ENCODE measurements at regions not wholly inside any gene's neighbourhood (a gene's known extent, or its start where the extent isn't known, plus 50 kb on each side); places are given as distances from the start of the nearest gene placed in this dataset.

DNA sequence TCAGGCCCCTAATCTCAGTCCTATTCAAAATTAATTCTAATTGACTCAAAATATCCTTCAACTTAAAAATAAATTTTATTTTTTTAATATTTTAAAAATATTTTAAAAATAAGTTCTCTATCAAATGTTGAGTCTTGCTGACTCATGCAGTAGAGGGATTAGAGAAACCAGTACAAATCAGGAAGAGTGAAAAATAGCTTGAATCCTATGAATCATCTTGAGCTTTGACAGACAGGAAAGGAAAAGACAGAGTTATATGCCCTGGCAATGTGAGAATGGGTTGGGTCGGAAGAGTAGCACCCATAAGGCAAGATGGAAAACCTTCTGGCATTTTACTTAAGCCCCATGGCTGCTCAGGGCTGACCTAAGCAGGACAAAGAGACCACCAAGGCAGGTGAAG, 346.6 kb upstream of the RUNX1 start:
- 54 to 55% methylated on average over 1 of the region's 1 CpG for WGBS, 2 donors
- no peak for DNase-seq (ENCODE audit: low spot score in 2 of 2)
- no peak for TF ChIP-seq CTCF (IDR thresholded peaks at IDR 0.05)
- no peak for TF ChIP-seq POLR2A (IDR thresholded peaks at IDR 0.05)
- intact Hi-C loops (cut with DNase I; ENCODE audit: low total_unique reads) = loop anchor here (2.0 to 5.0 kb wide), 2 partner anchors 495 to 647 kb away; no protein-coding TSS in a partner anchor
- no peak overlapping the region for H3K4me3 ChIP-seq (ENCODE audit: low read depth, poor library complexity, severe bottlenecking)

DNA sequence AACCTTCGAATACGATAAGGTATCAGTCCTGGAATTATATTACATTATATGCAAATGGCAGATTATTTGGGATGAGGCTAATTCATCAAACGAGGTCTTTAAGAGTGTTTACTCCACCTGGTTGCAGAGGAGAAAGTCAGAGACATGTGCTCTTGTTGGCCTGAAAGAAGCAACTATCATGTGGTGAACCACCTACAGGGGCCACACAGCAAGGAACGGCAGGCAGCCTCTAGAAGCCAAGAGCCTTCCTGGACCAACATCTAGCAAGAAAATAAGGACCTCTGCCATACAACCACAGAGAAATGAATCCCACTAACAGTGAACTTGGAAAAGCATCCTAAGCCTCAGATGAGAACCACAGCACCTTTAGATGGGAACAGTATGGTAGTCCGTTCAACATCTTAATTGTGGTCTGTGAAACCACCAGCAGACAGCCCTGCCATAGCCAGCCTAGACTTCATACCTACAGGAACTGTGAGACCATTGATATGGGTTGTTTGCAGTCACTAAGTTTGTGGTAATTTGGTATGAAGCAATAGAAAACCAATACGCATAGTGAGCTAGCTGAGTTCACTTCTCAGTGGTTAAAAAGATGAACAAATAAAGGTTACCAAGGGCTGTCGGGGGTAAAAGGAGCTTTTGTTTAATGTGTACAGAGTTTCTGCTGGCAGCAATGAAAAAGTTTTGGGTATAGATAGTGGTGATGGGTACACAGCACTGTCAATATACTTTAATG, 345.7 kb upstream of the RUNX1 start:
- intact Hi-C loops (cut with DNase I; ENCODE audit: low total_unique reads) = loop anchor here (2.0 to 5.0 kb wide), 2 partner anchors 494 to 647 kb away; no protein-coding TSS in a partner anchor
- WGBS, 2 donors = 85 to 88% methylated on average over 7 of the region's 7 CpGs

DNA sequence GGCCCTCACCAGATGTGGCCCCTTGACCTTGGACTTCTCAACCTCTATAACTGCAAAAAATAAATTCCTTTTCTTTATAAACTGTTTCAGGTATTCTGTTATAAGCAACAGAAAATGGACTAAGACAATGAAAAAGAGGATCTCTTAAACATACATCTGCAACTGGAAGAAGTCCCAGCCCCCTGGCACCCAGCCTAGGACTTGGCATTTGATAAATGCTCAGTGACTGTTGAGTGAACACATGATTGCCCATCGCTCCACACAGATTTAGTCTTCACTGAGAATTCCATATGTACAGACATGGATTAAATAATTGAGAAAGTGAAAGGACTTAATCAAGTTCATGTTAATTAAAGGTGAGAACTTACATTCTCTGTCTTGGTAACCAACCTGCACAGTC, 344.9 kb upstream of the RUNX1 start:
- WGBS, 2 donors = 82% methylated on average over 1 of the region's 1 CpG
- intact Hi-C loops (cut with DNase I; ENCODE audit: low total_unique reads) = loop anchor here (2.0 kb wide), 1 partner anchor 493 kb away; no protein-coding TSS in a partner anchor

More for the DNA sequence above, 345.7 kb upstream of the RUNX1 start:
- no peak for DNase-seq (ENCODE audit: low spot score in 2 of 2)
- TF ChIP-seq CTCF (IDR thresholded peaks at IDR 0.05) (no peak), POLR2A (IDR thresholded peaks at IDR 0.05) (no peak)
- no peak overlapping the region for H3K4me3 ChIP-seq (ENCODE audit: low read depth, poor library complexity, severe bottlenecking)

DNA sequence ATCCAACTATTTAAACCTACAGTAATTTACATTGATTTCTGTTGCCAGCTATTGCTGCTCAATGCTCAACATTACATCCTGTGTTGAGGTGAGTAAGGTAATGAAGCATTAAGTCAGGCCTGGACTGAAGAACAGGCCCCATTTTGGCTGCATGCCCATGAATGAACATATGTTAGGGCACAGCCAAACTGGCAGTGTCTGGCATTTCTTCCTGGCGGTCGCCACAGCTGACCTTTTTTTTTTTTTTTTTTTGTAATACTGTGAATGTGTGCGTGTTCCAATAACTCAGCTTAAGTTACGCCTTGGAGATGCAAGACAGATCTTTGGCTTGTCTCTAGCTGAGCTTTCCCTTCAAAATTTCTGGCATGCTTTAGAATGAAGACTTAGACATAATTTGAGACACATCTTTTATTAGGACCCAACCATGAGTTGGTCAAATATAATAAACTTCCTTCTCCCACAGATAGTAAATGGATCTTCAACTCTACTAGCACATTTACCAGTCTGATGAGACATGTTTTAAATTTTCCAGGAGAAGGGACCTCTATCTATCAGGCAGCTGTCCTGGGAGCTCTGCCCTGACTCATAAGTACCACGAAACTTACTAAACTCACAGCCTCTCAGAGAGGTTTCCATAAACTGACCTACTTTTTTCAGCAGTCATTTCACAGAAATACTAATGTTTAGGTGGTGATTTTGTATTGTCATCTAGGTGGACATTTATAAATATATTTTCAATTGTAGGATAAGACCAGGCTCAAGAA, 341.1 kb upstream of the RUNX1 start:
- no peak for DNase-seq (ENCODE audit: low spot score in 2 of 2)
- WGBS, 2 donors = 51 to 63% methylated on average over 5 of the region's 5 CpGs
- TF ChIP-seq CTCF (IDR thresholded peaks at IDR 0.05) = no peak
- no peak for TF ChIP-seq POLR2A (IDR thresholded peaks at IDR 0.05)
- intact Hi-C loops (cut with DNase I; ENCODE audit: low total_unique reads) = no loop called here
- H3K4me3 ChIP-seq (ENCODE audit: low read depth, poor library complexity, severe bottlenecking) = no peak overlapping the region

More for the DNA sequence above, 344.9 kb upstream of the RUNX1 start:
- TF ChIP-seq POLR2A (IDR thresholded peaks at IDR 0.05) = no peak
- no peak for TF ChIP-seq CTCF (IDR thresholded peaks at IDR 0.05)
- no peak overlapping the region for H3K4me3 ChIP-seq (ENCODE audit: low read depth, poor library complexity, severe bottlenecking)
- no peak for DNase-seq (ENCODE audit: low spot score in 2 of 2)

DNA sequence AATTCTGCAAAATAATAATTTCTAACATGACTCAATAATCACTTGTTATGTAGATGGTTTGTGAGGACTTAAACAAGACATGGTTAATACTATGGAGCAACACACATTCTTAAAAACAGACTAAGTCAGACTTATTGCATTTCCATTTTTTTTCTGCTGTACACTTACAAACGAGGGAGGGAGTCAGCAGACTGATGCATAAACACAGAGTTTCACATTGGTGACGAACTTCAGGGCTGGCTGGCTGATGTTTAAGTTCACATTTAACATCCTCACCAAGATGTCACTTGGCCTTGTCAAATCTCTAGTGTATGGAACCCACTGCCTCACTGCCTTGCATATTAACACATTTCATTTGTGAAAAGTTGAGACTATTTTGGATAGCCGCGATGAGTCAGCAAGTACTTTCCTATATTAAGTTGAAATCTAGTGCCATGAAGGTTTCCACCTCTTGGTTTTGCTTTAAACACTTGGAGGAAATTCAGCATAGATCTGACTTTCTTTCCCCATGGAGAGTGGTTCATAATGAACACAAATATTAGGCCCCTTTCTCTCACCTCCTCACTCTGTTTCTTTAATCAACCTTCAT, 337.5 kb upstream of the RUNX1 start:
- H3K4me3 ChIP-seq (ENCODE audit: low read depth, poor library complexity, severe bottlenecking) = no peak overlapping the region
- intact Hi-C loops (cut with DNase I; ENCODE audit: low total_unique reads) = no loop called here
- WGBS, 2 donors = 81 to 89% methylated on average over 4 of the region's 4 CpGs
- DNase-seq (ENCODE audit: low spot score in 2 of 2) = no peak
- no peak for TF ChIP-seq CTCF (IDR thresholded peaks at IDR 0.05)
- TF ChIP-seq POLR2A (IDR thresholded peaks at IDR 0.05) = no peak
